ENCODE measurements at regions not wholly inside any gene's neighbourhood (a gene's known extent, or its start where the extent isn't known, plus 50 kb on each side); places are given as distances from the start of the nearest gene placed in this dataset.

- no peak for DNase-seq
These were observed 53.9 kb upstream of the HEPHL1 start for GRCh38 chr11:93967258-93967657.

- no peak for DNase-seq
These were observed 53.2 kb upstream of the HEPHL1 start for GRCh38 chr11:93967944-93968343.

DNA sequence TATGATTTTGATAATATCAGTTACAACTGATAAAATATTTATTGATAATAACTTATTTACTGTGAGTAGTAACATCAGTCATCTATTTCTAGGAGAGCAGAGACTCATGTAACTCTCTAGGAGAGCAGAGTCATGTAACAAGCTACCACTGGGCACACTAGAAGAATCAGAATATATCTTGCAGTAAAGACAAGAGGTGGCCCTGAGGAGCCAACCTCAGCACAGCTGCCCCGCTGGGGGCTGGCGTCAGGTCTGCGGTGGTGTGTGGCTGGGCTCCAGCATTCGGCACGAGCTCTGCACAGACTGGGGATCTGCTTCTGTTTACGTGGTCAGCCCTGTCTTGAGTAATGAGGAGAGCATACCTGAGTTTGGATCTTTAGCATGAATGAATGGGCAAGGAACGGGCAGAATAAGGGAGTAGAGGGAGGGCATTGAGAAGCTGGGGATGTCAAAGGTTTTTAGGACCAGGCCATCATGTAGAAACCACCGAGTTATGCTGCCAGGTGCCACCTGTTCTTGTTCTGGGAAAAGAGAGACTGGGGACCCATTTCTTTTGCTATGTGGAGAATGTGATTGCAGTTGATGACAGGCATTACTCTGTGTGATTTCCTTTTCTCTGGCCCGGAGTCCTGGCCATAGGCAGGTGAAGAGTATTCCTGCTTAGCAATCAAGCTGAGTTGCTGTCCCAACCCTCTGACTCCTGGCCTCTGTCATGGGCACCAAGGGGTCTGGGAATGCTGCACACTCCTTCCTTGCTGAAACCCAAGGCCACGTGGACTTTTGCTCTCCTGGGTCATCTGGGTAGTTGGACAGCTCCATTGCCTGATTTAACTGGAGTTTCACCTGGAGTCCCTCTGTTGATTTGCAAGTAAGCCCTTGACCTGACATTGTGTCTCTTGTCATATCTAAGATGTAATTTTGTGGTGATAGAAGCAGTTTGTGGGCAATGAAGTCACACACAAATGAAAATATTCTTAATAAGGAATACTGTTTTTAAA is 50.9 kb upstream of the HEPHL1 start:
- no peak for DNase-seq

All from NCI-H69 (cell line).